ENCODE measurements at regions not wholly inside any gene's neighbourhood (a gene's known extent, or its start where the extent isn't known, plus 50 kb on each side); places are given as distances from the start of the nearest gene placed in this dataset.

DNA sequence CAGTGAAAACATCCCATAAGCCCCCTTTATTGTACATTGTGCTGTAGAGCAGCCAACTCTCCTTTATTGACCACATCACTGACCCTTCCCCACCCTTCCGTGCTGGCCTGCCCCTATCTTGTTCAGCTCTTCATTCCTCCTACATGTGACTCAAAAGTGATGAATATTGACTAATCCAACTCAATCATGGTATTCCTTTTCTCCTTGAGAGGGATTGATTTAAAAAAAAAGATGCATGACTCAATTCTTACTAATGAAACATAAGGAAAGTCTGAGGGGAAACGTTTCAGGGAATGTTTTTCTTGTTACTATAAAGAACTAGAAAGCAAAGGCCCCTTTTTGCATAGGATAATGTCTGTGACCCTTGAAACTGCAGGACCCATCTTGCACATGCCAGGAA is 125.2 kb upstream of the SOX9 start:
- Histone ChIP-seq H3K27me3 (ENCODE audit: control insufficient read depth, insufficient read depth, low read length) (no peaks in the 10 kb centered on the region), H3K9me3 (ENCODE audit: control insufficient read depth in 2 of 3, insufficient read depth in 1 of 3, low read length in 3 of 3) (no peaks in the 10 kb centered on the region), H3K9ac (ENCODE audit: low read length in 3 of 3) (no peak overlapping the region), H3K36me3 (ENCODE audit: control insufficient read depth in 2 of 3, insufficient read depth in 3 of 3, low read length in 3 of 3) (no peaks in the 10 kb centered on the region), H3K4me3 (ENCODE audit: low read length in 3 of 3) (no peak overlapping the region), H3K27ac (ENCODE audit: low read depth in 2 of 2, low read length in 2 of 2) (no peak overlapping the region), H3K4me1 (ENCODE audit: control insufficient read depth in 2 of 3, insufficient read depth in 2 of 3, low read depth in 1 of 3, low read length in 3 of 3) (no peaks in the 10 kb centered on the region)
- TF ChIP-seq CTCF (IDR thresholded peaks at IDR 0.05; ENCODE audit: borderline replicate concordance, extremely low read depth, insufficient read depth): no peak
- DNase-seq (no peak), FAIRE-seq (no peak)
- intact Hi-C loops (cut with DNase I): no loop called here

DNA sequence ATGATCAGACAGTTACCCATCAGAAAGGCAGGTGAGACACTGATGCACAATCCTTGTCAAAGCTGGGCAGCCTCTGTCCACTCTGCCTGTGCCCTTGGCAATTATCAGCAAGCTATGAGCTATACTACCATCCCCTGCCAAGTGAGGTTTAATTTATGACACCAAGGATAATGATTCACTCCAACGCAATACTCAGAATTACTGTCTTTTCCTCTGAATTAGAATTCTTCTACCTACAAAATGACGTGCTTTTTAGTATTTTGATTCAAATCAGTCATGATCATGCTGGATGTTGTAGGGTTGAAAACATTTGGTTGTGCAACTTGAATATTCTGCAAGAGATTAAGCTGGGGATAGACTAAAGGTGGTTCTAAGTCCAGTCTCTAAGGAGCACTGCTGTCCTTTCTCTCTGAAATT is 116.8 kb upstream of the SOX9 start:
- no peaks in the 10 kb centered on the region for H3K36me3 ChIP-seq (ENCODE audit: control insufficient read depth in 2 of 3, insufficient read depth in 3 of 3, low read length in 3 of 3)
- no peak overlapping the region for H3K27ac ChIP-seq (ENCODE audit: low read depth in 2 of 2, low read length in 2 of 2)
- H3K4me3 ChIP-seq (ENCODE audit: low read length in 3 of 3): no peak overlapping the region
- H3K9me3 ChIP-seq (ENCODE audit: control insufficient read depth in 2 of 3, insufficient read depth in 1 of 3, low read length in 3 of 3): no peaks in the 10 kb centered on the region
- TF ChIP-seq CTCF (IDR thresholded peaks at IDR 0.05; ENCODE audit: borderline replicate concordance, extremely low read depth, insufficient read depth): no peak
- FAIRE-seq (no peak), DNase-seq (no peak)
- H3K4me1 ChIP-seq (ENCODE audit: control insufficient read depth in 2 of 3, insufficient read depth in 2 of 3, low read depth in 1 of 3, low read length in 3 of 3): no peaks in the 10 kb centered on the region
- H3K27me3 ChIP-seq (ENCODE audit: control insufficient read depth, insufficient read depth, low read length): no peaks in the 10 kb centered on the region
- intact Hi-C loops (cut with DNase I): no loop called here
- H3K9ac ChIP-seq (ENCODE audit: low read length in 3 of 3): no peak overlapping the region

DNA sequence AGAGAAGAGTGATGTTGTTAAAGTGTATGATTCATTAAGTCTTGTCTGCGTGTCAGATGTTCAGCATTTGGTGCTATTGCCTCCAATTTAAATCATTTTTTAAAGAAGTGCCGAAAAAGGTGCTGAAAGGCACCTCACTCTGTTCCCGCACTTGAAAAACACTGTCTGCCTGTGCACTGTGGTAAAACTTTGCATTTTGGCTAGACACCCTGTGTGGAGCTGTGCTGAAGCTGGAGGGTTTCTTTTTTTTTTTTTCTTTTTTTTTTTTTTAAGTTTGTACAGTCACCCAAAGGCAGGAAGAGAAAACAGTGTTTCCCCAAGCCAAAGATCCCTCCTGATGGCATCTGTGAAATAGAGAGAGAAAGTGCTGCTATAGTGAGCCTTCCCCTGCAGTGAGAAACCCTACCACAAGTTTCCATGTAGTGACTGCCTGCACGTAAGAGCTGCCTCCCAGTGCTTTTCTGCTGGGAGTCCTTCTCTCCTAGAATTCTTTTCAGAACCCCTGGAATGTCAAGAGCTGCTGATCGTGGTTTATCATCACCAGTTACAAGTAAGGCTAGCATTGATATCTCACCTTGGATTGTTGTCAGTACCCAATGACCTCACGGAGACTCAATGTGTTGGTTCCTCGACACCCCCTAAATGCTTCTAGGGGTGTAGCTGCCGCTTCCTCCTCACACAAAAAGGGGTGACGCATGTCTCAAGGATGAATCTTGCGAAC is 116.0 kb upstream of the SOX9 start:
- H3K27me3 ChIP-seq (ENCODE audit: control insufficient read depth, insufficient read depth, low read length): no peaks in the 10 kb centered on the region
- H3K4me1 ChIP-seq (ENCODE audit: control insufficient read depth in 2 of 3, insufficient read depth in 2 of 3, low read depth in 1 of 3, low read length in 3 of 3): no peaks in the 10 kb centered on the region
- H3K27ac ChIP-seq (ENCODE audit: low read depth in 2 of 2, low read length in 2 of 2): no peak overlapping the region
- H3K36me3 ChIP-seq (ENCODE audit: control insufficient read depth in 2 of 3, insufficient read depth in 3 of 3, low read length in 3 of 3): no peaks in the 10 kb centered on the region
- intact Hi-C loops (cut with DNase I): no loop called here
- TF ChIP-seq CTCF (IDR thresholded peaks at IDR 0.05; ENCODE audit: borderline replicate concordance, extremely low read depth, insufficient read depth): no peak
- DNase-seq (no peak), FAIRE-seq (no peak)
- H3K4me3 ChIP-seq (ENCODE audit: low read length in 3 of 3): no peak overlapping the region
- H3K9ac ChIP-seq (ENCODE audit: low read length in 3 of 3): no peak overlapping the region
- H3K9me3 ChIP-seq (ENCODE audit: control insufficient read depth in 2 of 3, insufficient read depth in 1 of 3, low read length in 3 of 3): no peaks in the 10 kb centered on the region

Data from kidney (tissue), 13 donors.